ENCODE measurements at regions not wholly inside any gene's neighbourhood (a gene's known extent, or its start where the extent isn't known, plus 50 kb on each side); places are given as distances from the start of the nearest gene placed in this dataset.

GRCh38 chr14:30129807-30130206 lies 202.2 kb upstream of the PRKD1 start:
- TF ChIP-seq CTCF (IDR thresholded peaks at IDR 0.05) = no peak
- no peak for TF ChIP-seq POLR2A (IDR thresholded peaks at IDR 0.05)
- no peak for TF ChIP-seq EP300 (IDR thresholded peaks at IDR 0.05)

Data from gastroesophageal sphincter (tissue), 3 donors.